ENCODE measurements at regions not wholly inside any gene's neighbourhood (a gene's known extent, or its start where the extent isn't known, plus 50 kb on each side); places are given as distances from the start of the nearest gene placed in this dataset.
"Not testable (repeated sequence)": the region's sequence is repeated elsewhere in the genome, so short reads cannot be mapped to it uniquely, and the experiment has no call there.

DNA sequence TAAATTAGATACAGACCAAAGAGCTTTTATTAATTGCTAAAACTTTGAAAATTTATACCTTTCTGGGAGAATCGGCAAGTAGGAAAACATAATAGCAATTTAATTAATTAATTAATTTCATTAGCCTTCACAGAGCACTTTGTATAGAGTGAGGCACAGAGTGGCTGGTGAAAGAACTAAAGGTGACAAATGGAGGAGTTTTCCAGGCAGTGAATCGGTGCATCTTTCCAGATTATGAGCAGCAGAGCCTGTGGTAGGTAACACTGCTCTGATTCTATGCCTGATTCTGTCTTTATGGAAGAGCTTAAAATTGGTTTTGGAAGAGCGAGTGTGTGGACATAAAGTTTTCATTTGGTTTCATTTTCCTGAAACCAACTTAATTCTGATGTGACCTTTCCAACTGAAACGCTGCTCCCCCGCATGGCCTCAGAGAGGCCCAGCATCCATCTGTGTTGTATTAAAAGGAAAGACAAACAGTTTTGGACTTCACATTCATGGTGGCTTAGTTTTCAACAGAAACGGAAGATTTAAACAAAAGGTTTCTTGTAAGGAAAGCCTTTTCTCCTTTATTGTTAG is 188.9 kb upstream of the RPS23 start:
- DNase-seq = no peak

DNA sequence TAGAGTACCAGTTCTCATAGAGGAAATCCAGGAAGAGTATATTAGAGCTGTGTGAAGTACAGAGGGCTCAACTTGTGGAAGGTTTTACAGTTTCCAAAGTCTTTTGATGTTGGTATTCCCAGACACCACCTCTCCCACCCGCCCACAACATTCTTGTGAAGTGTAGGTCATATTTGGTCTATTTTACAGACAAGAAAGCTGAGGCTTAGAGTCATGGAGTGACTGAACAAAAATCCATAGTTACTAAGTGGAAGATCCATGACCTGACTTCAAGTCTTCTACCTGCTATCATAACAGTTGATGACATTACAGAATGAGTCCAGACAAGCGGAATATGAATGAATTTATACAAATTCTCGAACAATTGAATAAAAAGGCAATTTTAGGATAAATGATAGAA is 187.1 kb upstream of the RPS23 start:
- no peak for DNase-seq

DNA sequence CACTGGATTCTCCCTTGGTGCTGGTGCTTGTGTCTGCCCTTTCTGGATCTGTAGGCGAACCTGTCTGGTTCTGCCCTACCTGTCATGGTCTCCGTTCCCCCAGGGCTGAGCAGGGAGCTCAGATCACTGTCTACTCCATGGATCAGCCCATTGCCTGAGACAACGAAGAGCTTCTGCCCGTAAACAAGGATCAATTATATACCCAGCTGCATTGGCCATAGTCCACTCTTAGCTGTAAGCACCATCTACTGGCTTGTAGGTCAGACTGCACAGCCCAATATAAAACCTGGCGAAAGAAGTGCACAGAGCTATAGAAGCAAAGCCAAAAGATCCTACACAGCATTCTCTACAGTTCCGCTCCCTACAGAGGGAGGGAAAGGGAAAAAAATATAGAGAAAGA is 181.5 kb upstream of the RPS23 start:
- DNase-seq = no peak

DNA sequence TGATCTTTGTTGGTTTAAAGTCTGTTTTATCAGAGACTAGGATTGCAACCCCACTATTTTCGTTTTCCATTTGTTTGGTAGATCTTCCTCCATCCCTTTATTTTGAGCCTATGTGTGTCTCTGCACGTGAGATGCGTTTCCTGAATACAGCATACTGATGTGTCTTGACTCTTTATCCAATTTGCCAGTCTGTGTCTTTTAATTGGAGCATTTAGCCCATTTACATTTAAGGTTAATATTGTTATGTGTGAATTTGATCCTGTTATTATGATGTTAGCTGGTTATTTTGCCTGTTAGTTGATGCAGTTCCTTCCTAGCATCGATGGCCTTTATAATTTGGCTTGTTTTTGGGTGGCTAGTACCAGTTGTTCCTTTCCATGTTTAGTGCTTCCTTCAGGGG is 177.2 kb upstream of the RPS23 start:
- not testable (repeated sequence) for DNase-seq

DNA sequence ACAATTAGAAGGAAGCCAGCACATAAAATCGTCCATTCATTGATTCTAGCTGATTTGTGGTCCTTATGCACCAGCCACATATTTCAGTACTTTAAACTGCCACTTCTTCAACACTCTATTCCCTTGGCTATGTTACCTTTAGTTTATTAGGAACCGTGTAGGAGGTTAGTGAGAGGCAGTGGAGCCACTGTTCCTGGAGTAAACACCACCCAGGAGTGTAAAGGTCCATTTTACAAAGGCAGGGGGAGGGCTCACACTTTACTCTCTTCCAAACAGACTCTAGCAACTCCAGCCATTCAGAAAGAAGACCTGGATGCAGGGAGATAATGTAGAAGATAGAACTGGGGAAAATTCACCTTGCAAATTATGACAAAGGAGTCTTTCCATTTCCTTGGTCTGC is 170.2 kb upstream of the RPS23 start:
- DNase-seq = no peak

DNA sequence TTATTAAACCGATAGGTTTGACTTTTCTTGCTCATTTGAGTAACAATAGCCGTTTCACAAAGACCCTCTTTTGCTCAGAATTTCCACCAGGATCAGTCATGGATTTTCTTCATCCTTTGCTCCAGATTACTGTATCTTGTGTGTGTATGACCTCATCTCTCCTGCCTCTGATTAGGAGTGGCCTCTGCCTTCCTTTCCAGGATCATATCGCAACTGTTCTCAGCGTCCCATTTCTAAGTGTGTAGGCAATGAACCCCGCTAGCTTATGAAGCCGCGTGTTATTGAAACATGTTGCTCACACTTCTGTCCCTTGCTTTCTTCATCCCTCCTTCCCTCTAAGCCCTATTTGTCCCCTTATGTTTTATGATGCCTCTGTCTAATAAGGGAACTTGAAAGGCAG is 169.8 kb upstream of the RPS23 start:
- DNase-seq = no peak

DNA sequence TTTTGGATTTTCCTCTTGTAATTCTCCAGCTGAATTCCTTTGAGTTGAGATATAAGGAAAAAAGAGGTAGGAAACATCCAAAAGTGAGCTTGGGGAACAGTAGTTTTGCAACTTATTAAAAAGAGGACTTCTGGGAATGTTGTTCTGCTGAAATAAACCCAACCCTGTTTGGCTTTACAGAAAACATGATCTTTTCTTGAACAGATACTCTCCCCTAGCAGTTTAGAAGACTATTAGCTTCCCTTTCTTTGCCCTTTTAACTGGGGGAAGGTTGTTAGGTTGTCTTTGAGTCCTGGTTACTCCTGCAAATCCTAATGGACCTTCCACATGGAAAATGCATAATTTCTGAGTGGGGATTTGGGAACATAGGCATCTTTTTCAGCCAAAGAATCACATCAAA is 168.7 kb upstream of the RPS23 start:
- no peak for DNase-seq

DNA sequence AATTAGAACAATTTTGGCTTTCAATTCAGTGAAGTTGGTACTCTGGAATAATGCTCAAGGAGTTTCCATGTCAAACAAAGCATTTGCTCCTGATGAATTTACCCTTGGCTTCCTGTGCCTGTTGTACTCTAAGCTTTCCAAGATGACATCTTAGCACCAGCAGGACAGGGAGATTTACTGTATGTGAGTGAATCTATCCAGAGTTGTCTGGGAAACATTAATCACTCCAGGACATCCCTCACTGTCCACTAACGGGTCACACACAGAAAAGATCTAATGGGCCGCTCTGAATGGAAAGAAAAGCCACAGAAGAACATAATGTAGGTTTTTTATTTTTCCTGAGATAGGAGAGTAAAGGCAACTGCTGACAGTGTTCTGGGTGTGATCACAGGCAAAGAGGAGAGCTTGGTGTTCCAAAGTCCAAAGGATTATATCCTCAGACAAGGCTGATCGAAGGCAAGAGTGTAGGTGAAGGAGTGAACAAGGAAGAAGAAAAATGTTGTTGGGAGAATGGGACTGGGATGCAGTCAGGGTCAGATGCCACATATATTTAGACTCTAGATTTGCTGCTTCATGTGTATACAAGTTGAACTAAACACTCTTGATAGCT is 167.7 kb upstream of the RPS23 start:
- no peak for DNase-seq

DNA sequence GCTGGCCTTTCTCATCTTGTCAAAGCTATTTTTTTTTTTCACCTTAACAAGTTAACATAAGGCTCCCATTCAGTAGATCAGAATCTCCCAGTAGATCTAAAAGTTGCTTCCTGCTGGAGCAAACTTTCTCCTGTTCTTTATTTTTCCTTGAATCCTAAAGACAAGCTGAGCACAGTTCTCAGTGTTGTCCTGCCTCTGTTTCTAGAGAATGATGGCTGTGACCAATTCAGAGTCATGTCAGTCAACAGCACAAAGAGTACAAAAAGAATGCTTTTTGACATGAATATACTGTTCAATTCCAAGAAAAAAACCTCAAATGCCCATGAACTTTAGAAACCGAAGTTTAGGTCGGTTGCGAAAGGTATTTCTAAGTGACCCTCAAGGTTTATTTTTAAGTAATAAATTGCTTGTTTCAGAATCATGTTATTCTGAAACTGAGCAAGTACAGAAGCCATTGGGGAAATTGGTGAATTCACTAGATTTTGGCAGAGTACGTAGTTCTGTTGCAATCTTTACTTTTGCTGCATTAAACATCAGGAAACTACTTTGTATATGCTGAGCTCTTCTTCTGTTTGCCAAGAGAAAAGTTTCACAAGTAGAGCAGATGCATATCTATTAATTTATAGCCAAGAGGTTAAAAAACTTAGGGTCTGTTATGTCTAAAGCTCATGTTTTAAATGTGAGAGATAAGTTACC is 161.7 kb upstream of the RPS23 start:
- DNase-seq = no peak

DNA sequence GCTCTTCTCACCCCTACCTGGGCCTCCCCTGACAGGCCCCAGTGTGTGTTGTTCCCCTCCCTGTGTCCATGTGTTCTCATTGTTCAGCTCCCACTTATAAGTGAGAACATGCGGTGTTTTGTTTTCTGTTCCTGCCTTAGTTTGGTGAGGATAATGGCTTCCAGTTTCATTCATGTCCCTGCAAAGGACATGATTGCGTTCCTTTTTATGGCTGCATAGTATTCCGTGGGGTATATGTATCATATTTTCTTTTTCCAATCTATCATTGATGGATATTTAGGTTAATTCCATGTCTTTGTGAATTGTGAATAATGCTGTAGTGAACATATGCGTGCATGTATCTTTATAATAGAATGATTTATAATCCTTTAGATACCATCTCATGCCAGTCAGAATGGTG is 159.4 kb upstream of the RPS23 start:
- not testable (repeated sequence) for DNase-seq

DNA sequence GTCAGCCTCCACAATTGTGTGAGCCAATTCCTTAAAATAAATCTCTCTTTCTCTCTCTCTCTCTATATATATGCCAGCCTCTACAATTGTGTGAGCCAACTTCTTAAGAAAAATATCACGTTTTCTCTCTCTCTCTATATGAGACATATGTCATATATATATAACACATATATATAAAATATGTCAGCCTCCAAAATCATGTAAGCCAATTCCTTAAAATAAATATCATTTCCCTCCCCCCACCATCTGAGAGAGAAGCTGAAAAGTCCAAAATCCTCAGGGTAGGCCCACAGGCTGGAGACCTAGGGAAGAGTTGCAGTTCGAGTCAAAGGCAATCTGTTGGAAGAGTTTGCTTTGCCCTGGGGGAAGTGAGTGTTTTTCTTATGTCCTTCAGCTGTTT is 158.1 kb upstream of the RPS23 start:
- DNase-seq = no peak

DNA sequence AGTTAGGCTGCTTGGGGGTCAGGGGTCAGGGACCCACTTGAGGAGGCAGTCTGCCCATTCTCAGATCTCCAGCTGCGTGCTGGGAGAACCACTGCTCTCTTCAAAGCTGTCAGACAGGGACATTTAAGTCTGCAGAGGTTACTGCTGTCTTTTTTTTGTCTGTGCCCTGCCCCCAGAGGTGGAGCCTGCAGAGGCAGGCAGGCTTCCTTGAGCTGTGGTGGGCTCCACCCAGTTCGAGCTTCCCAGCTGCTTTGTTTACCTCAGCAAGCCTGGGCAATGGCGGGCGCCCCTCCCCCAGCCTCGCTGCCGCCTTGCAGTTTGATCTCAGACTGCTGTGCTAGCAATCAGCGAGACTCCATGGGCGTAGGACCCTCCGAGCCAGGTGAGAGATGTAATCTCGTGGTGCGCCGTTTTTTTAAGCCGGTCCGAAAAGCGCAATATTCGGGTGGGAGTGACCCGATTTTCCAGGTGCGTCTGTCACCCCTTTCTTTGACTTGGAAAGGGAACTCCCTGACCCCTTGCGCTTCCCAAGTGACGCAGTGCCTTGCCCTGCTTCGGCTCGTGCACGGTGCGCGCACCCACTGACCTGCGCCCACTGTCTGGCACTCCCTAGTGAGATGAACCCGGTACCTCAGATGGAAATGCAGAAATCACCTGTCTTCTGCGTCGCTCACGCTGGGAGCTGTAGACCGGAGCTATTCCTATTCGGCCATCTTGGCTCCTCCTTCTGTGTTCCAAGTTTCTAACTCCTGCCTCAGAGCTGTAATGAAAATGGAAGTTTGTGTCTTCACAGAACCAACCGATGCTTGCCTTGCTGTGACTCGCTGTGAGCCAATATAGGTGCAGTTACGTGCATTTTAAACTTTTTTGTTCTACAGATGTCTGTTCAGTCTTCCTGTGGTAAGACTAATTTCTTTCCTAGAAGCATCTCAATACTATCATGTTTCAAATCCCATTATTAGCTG is 156.8 kb upstream of the RPS23 start:
- DNase-seq = not testable (repeated sequence)

DNA sequence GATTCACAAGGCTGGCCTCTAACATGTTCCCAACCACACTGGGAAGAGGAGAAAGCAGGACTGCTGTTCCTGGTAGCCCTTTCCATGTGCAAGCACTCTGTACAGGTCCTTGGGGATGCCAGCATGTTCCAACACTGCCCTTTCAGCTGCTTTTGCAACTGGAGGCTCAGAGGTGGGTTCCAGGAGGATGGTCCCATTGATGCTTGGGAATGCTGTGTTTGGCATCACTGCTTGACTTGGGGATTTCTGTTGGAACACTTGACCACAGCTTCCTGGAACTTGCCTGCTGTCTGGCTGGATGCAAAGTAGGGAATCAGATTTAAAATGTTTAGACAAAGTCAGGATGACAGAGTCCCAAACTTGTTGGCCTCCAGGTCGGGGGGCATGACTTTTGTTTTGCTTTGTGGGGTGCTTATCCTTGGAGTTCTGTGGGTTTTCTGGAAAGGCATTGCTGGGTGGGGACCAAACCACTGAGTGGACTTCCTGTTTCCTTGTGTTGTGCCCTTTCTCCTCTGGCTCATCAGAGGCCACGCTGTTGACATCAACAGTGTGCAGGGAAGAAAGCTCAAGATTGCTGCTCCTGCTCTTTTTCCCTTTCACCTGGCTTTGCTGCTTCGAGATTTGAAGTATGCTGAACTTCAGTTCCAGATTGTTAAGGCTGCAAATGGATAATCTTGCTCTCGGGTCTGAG is 148.5 kb upstream of the RPS23 start:
- DNase-seq = no peak

DNA sequence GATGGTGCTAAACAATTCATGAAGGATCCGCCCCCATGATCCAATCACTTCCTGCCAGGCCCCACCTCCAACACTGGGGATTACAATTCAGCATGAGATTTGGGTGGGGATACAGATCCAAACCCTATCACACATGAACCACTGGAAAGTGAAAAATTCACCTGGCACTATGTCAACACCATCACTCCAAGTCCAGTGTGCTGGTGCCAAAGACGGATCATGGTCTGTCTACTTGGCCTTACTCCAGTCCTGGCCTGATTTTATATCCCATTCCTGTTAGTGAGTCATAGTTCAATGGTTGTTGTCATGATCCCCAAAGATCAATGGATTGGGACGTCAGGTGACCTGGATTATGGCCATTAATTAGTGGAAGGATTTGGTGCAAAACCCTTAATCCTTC is 147.4 kb upstream of the RPS23 start:
- DNase-seq = no peak

DNA sequence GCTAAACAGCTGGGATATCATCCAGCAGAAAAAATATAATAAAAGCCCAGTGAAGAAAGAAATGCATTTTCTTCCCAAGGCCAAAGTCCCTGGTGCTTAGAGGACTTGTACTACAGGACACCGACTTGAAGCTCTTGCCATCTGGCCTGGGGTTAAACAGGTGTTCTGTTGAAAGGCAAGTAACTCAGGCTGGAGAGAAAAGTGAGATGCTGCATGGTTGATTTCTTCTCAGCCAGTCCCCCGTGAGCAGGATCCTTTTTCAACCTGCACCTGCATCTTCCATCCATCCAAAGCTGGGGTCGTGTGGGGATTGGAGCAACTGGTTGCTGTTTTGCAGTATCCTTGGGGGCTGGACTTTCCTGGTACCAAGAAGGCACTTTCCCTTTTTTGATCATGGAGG is 146.1 kb upstream of the RPS23 start:
- DNase-seq = no peak

DNA sequence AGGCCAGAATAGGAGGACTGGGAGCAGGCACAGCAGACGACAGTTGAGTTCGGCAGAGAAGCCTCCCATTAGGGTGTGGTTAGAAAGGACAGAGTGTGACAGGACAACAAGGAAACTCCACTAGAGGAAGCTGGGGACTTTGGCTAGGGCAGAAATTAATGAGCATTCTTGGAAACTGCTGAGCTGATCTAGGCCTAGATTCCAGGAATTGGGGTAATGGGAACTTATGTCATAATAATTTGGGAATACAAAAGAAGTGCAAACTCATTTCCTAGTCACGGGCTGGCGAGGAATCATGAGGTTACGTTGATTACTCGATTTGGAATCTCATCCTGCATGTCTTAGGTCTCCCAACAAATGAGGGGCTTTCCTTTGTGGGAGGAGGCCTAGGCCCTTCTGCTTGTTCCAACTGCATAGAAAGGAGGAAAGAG is 144.6 kb upstream of the RPS23 start:
- DNase-seq = no peak

DNA sequence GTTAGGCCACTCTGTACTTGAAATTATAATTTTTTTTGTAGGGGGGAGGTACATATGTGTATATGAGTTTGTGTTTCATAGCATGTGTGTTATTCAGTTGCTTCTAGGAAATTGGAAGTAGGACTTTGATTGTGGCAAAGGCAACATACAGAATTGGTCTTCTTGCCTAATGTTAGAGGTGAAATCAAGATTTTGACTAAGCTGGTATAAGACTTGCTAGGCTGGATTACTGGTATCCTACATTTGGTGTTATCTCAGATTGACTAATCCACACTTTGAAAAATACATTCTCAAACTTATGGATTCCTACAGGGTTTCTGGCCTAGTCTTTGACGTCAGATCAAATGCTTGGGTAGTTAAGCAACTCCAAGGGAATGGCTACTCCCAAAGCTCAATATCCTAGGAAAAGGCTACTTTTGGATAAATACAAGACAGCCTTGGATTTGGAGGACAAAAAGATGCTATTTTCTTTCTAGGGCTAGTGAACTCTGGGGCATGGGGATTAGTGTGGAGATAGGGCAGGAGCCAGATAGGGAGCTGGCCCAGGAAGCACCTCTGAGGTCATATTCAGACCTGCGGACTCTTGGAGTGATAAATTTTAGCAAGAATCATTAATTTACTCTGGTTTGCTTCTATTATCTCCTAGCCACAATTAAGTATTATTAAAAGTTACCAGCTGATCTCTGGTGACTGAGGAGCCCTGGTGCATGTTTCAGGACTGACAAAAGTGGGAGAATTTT is 144.0 kb upstream of the RPS23 start:
- no peak for DNase-seq

DNA sequence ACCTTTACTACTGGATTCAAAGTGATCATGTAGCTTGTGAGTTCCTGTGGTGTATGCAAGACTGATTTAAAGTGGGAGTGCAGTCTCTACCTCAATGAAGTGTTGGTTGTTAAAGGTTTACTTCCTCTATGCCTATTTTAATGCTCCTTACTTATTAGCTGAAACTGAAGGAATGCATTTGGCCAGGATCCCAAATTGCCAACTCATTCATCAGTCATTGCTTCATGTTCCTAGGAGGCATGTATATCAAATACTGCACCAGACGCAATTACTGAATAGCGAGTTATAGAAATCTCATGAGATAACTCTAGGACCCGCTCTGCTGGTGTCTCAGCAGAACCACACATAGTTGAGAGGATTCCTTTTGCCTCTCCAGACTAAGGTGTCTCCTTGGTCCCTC is 143.0 kb upstream of the RPS23 start:
- DNase-seq = no peak

DNA sequence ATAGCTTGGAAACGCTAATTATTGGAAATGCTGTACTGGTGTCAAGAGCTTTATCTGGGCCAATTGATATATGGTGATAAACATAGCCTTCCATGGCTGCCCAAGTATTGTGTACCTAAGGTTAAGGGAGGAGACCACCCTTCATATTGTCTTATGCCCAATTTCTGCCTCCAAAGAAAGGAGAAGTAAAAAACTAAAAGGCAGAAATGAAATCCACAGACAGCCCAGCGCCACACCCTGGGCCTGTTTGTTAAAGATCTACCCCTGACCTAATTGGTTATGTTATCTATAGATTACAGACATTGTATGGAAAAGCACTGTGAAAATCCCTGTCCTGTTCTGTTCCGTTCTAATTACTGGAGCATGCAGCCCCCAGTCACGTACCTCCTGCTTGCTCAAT is 142.4 kb upstream of the RPS23 start:
- DNase-seq = not testable (repeated sequence)

DNA sequence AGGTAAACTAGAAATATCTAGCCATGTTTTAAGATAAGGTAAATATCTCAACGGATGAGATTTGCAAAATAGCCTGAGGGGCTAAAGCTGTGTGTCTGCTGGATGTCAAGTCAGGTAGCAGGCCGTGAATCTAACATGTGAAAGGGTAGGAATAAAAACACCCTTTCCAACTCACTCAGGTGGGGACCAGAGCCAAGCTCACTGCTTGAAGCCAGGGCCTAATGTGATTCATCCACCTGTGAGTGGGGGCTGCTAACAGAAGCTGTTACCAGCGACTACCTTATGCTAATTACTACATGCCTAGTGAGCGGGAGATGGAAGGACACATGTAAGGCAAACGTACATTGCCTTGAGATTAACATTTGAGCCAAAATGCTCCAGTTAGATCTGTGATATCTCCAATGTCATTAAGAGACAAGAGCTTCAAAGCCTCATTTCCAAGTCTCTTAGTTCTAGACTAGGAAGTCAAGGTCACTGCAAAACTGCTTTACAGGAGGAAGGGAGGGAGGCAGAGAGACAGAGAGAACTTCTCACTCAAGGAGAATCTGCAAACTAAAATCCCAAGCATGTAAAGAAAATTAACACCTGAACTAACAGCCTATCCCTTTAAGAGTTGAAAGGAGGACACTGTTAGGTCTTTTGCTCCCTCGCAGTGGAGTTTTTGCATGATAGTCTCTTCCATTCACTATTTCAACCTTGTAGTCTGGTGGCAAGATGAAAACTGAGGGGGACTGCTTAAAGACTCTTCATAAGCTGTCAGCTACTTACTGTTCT is 141.6 kb upstream of the RPS23 start:
- no peak for DNase-seq

DNA sequence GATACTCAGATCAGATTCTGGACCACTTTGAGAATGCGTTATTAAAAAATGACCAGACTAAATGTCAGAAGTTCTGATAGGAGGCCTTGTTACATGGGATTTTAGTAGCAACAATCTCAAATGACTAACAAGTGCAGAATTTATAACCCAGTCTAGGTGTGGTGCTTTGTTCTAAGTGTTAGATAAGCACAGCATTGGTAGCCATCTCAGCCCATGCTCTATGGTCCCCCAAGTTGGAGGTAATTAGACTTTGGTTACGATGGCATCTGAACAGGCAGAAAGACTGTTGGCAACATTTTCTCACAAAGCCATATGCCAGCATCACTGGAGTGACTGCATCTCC is 140.4 kb upstream of the RPS23 start:
- DNase-seq = no peak

All from cerebellar nuclear complex (tissue), 1 donor.